Lung microvascular endothelial cell (primary cell): ENCODE measurements at regions not wholly inside any gene's neighbourhood (a gene's known extent, or its start where the extent isn't known, plus 50 kb on each side); places are given as distances from the start of the nearest gene placed in this dataset.
"Not testable (repeated sequence)": the region's sequence is repeated elsewhere in the genome, so short reads cannot be mapped to it uniquely, and the experiment has no call there.

Source experiments
- DNase-seq, 2 donors: peaks; one replicate each; pipeline versions ENCODE4 v3.0.0 to v3.0.0-alpha.2; 2010; ENCODE audit warnings: low read depth in 2 of 2

- no peak for DNase-seq
Measured at GRCh38 chr18:30177056-30177455, 865.5 kb downstream of the DSC3 start.

GRCh38 chr18:30175621-30176225, 866.8 kb downstream of the DSC3 start:
- DNase-seq: no peak

- no peak for DNase-seq
Measured at GRCh38 chr18:30175061-30175574, 867.4 kb downstream of the DSC3 start.

- DNase-seq: no peak
Measured at GRCh38 chr18:30163573-30163972, 879.0 kb downstream of the DSC3 start.

- no peak for DNase-seq
Measured at GRCh38 chr18:30160124-30160523, 882.4 kb downstream of the DSC3 start.

GRCh38 chr18:30150586-30151250, 891.8 kb downstream of the DSC3 start:
- no peak for DNase-seq

- no peak for DNase-seq
Measured at GRCh38 chr18:30149585-30149984, 893.0 kb downstream of the DSC3 start.

GRCh38 chr18:30142870-30143269, 899.7 kb downstream of the DSC3 start:
- DNase-seq: no peak

- no peak for DNase-seq
Measured at GRCh38 chr18:30142248-30142647, 900.3 kb downstream of the DSC3 start.

GRCh38 chr18:30141506-30141905, 901.0 kb downstream of the DSC3 start:
- DNase-seq: not testable (repeated sequence)

GRCh38 chr18:30139631-30140287, 902.8 kb downstream of the DSC3 start:
- no peak for DNase-seq

GRCh38 chr18:30135938-30136337, 906.6 kb downstream of the DSC3 start:
- no peak for DNase-seq

- DNase-seq: no peak
Measured at GRCh38 chr18:30134020-30134419, 908.5 kb downstream of the DSC3 start.

GRCh38 chr18:30132959-30133358, 909.6 kb downstream of the DSC3 start:
- DNase-seq: no peak

- no peak for DNase-seq
Measured at GRCh38 chr18:30121397-30121796, 921.1 kb downstream of the DSC3 start.

- DNase-seq: no peak
Measured at GRCh38 chr18:30113454-30113853, 929.1 kb downstream of the DSC3 start.

GRCh38 chr18:30106356-30106755, 936.2 kb downstream of the DSC3 start:
- DNase-seq: no peak

GRCh38 chr18:30103881-30104280, 938.7 kb downstream of the DSC3 start:
- no peak for DNase-seq

- no peak for DNase-seq
Measured at GRCh38 chr18:30096796-30097195, 945.7 kb downstream of the DSC3 start.

GRCh38 chr18:30094556-30094955, 948.0 kb downstream of the DSC3 start:
- no peak for DNase-seq

GRCh38 chr18:30093376-30093775, 949.2 kb downstream of the DSC3 start:
- DNase-seq: no peak

GRCh38 chr18:30088238-30089015, 954.1 kb downstream of the DSC3 start:
- no peak for DNase-seq
